Nephron progenitor cell (in vitro differentiated cells): ENCODE measurements at regions not wholly inside any gene's neighbourhood (a gene's known extent, or its start where the extent isn't known, plus 50 kb on each side); places are given as distances from the start of the nearest gene placed in this dataset.
A peak's percentile ranks its signal among the peaks of the same experiment; 100 is the strongest.

Experiments used
- DNase-seq: peaks from one replicate; pipeline ENCODE4 v3.0.0; 2021
- H3K27ac Mint-ChIP-seq: 2 replicates; pipeline ENCODE4 v1.8.0; 2021; ENCODE audit warnings: mild to moderate bottlenecking, moderate library complexity, mixed read lengths
- H3K27me3 Mint-ChIP-seq: 2 replicates; pipeline ENCODE4 v1.8.0; 2021; ENCODE audit warnings: mild to moderate bottlenecking, low read depth, mixed read lengths; ENCODE audit not compliant: poor library complexity
- H3K36me3 Mint-ChIP-seq: 2 replicates; pipeline ENCODE4 v1.8.0; 2021; ENCODE audit warnings: low read depth, mixed read lengths
- H3K4me1 Mint-ChIP-seq: 2 replicates; pipeline ENCODE4 v1.8.0; 2021; ENCODE audit warnings: mixed read lengths
- H3K4me3 Mint-ChIP-seq: 2 replicates; pipeline ENCODE4 v1.8.0; 2021; ENCODE audit warnings: mild to moderate bottlenecking, moderate library complexity, mixed read lengths
- H3K9me3 Mint-ChIP-seq: 2 replicates; pipeline ENCODE4 v1.8.0; 2021; ENCODE audit warnings: mild to moderate bottlenecking, moderate library complexity, mixed read lengths
- TF ChIP-seq, protein P1 (sequence below): fragments of 200-600 bp; sonication (generic); IDR thresholded peaks from 2 replicates; pipeline ENCODE4 v1.5.0; 2021; ENCODE audit warnings: antibody characterized with exemption

DNA sequence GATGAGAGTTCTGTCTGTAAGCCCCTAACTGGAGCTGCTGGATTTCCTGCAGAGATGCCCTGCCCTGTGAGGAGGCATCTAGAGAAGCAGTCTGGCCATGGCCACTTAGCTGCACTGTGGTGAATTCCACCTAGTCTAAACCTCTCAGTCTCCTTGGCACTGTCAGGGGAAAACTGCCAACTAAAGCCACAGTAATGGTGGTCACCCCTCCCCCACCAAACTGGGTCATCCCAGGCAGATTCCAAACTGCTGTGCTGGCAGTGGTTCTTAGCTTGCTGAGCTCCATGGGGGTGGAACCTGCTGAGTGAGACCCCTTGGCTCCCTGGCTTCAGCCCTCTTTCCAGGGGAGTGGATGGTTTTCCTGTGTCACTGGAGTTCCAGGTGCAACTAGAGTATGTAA lies 740.6 kb downstream of the RWDD3 start:
- DNase-seq, result peak; percentile 3
- no peak overlapping the region for H3K27ac Mint-ChIP-seq
- peaks cover 32% of the 10 kb centered on the region for H3K9me3 Mint-ChIP-seq
- H3K27me3 Mint-ChIP-seq, result no peaks in the 10 kb centered on the region
- peaks cover 9% of the 10 kb centered on the region for H3K36me3 Mint-ChIP-seq
- H3K4me1 Mint-ChIP-seq, result peaks cover 9% of the 10 kb centered on the region
- H3K4me3 Mint-ChIP-seq, result no peak overlapping the region
- TF ChIP-seq, protein P1, sequence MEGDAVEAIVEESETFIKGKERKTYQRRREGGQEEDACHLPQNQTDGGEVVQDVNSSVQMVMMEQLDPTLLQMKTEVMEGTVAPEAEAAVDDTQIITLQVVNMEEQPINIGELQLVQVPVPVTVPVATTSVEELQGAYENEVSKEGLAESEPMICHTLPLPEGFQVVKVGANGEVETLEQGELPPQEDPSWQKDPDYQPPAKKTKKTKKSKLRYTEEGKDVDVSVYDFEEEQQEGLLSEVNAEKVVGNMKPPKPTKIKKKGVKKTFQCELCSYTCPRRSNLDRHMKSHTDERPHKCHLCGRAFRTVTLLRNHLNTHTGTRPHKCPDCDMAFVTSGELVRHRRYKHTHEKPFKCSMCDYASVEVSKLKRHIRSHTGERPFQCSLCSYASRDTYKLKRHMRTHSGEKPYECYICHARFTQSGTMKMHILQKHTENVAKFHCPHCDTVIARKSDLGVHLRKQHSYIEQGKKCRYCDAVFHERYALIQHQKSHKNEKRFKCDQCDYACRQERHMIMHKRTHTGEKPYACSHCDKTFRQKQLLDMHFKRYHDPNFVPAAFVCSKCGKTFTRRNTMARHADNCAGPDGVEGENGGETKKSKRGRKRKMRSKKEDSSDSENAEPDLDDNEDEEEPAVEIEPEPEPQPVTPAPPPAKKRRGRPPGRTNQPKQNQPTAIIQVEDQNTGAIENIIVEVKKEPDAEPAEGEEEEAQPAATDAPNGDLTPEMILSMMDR, result no peak

DNA sequence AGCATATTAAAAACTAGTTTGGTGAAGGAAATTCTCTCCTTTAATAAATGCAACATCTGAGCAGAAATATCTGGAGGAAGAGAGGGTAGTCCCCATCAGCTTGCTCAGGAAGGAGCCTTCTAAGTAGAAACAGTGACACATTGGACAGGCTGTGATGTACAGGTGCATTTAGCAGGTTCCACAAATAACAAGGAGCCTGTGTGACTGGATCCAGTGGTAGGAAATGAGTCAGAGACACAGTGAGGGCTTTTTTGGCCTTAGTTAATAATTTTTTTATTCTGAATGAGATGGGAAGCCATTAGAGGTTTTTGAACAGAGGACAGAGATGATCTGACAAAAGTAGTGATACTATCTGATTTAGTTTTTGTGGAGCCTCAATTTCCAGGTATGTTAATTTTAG lies 738.9 kb upstream of the PTBP2 start:
- peaks cover 19% of the 10 kb centered on the region for H3K4me1 Mint-ChIP-seq
- TF ChIP-seq, protein P1, result no peak
- no peak for DNase-seq
- no peaks in the 10 kb centered on the region for H3K9me3 Mint-ChIP-seq
- no peaks in the 10 kb centered on the region for H3K27me3 Mint-ChIP-seq
- peak overlapping the region; percentile 12 for H3K27ac Mint-ChIP-seq
- no peaks in the 10 kb centered on the region for H3K36me3 Mint-ChIP-seq
- H3K4me3 Mint-ChIP-seq, result no peak overlapping the region

DNA sequence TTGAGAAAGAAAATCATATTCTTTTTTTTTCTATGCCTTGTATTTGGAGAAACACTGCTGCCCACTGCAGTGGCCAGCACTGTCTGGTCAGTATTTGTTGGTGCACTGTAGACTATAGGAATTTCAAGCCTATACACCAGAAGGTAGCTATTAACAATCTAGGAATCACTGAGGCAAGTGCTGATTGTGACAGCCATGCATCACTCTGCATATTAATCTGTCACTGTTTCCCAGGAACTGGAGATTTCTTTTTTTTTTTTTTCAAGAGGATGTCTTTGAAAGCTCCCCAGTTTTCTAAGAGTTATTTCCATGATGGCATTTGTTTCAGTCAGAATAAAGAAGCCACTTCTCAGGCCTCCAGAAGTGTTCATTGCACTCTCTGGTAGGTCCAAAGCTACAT lies 737.8 kb upstream of the PTBP2 start:
- no peak for DNase-seq
- Mint-ChIP-seq H3K4me3 (no peak overlapping the region), H3K9me3 (no peaks in the 10 kb centered on the region), H3K27ac (no peak overlapping the region), H3K4me1 (peaks cover 19% of the 10 kb centered on the region), H3K27me3 (no peaks in the 10 kb centered on the region), H3K36me3 (no peaks in the 10 kb centered on the region)
- TF ChIP-seq, protein P1, result no peak

DNA sequence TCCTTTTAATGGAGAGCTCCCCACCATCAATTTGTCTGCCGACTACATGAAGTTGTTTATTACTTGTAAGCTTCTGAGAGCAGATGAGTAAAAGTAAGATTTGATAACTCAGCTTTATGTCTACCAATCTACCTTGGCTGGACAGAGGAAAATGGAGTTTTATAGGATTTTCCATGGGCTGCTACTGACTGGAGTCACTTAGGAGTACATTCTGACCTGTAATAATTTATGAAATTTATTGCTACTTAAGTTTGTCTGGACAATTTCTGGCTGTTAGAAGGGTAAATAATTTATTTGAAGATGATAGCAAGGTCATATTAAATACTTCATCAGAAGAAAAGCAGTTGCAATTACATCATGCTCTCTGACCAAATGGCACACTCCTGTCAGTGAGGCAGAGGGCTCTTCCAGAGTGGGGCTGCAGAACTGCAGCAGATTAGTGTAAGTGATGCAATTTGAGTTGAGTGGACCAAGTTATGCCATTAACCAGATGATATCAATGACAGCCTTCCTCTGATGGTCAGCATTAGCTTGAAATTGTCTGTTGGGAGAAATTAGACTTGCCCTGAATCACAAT lies 736.7 kb upstream of the PTBP2 start:
- no peaks in the 10 kb centered on the region for H3K36me3 Mint-ChIP-seq
- H3K27me3 Mint-ChIP-seq, result no peaks in the 10 kb centered on the region
- DNase-seq, result no peak
- peaks cover 19% of the 10 kb centered on the region for H3K4me1 Mint-ChIP-seq
- H3K9me3 Mint-ChIP-seq, result no peaks in the 10 kb centered on the region
- H3K27ac Mint-ChIP-seq, result no peak overlapping the region
- H3K4me3 Mint-ChIP-seq, result no peak overlapping the region
- TF ChIP-seq, protein P1, result no peak

DNA sequence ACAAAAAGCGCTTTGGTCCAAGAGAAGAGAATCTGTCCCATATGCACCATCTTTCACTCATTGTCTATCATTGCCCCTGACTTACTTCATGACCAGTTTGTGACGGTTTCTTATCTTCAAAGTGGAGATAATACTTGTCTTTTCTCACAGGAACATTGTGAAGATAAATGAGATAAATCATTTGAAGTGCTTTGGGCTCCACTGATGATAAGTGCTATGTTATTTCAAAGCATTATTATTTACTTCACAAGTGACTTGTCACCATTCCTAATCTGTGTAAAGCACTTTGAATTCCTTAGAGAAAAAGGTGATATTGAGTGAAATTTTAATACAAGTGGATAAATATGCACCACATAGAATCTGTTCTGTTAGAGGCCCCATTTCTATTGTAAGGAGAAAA lies 731.6 kb upstream of the PTBP2 start:
- Mint-ChIP-seq H3K9me3 (no peaks in the 10 kb centered on the region), H3K27ac (no peak overlapping the region), H3K36me3 (no peaks in the 10 kb centered on the region), H3K4me1 (peaks cover 2% of the 10 kb centered on the region), H3K4me3 (no peak overlapping the region), H3K27me3 (no peaks in the 10 kb centered on the region)
- TF ChIP-seq, protein P1, result no peak
- no peak for DNase-seq

DNA sequence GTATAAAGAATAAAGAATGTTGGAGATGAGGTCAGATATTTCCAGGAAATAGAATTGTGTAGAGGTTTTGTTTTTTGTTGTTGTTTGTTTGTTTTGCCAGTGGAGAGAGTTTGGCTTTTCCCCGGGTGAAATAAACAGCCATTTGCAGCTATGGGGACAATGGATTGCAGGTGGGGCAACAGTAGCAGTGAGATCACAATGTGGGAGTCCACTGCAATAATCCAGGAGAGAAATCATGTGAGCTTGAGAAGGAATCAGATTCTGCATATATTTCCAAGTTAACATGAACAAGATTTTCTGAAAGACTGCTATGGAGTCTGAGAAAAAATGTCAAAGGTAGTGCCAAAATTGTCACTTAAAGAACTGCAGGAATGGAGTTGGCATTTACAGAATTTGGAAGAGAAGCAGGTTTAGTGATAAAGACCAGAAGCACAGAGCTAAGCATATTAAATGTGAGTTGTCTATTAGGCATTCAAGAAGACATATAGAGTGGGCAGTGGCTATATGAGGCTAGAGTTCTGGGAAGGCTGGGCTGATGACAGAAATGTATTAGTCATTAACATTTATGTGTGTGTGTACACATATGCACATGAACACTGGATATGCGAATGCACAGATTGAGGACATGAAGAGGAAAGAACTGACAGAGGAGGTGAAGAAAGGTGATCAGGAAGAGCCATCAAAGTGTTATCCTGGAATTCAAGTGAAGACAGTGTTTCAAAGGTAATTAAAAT lies 729.6 kb upstream of the PTBP2 start:
- Mint-ChIP-seq H3K4me3 (no peak overlapping the region), H3K27me3 (no peaks in the 10 kb centered on the region), H3K9me3 (no peaks in the 10 kb centered on the region), H3K36me3 (no peaks in the 10 kb centered on the region), H3K4me1 (no peaks in the 10 kb centered on the region), H3K27ac (no peak overlapping the region)
- no peak for DNase-seq
- TF ChIP-seq, protein P1, result no peak
